ENCODE measurements at regions not wholly inside any gene's neighbourhood (a gene's known extent, or its start where the extent isn't known, plus 50 kb on each side); places are given as distances from the start of the nearest gene placed in this dataset.

GRCh38 chr3:4907643-4908432 lies 71.4 kb upstream of the BHLHE40 start:
- TF ChIP-seq, protein P1, sequence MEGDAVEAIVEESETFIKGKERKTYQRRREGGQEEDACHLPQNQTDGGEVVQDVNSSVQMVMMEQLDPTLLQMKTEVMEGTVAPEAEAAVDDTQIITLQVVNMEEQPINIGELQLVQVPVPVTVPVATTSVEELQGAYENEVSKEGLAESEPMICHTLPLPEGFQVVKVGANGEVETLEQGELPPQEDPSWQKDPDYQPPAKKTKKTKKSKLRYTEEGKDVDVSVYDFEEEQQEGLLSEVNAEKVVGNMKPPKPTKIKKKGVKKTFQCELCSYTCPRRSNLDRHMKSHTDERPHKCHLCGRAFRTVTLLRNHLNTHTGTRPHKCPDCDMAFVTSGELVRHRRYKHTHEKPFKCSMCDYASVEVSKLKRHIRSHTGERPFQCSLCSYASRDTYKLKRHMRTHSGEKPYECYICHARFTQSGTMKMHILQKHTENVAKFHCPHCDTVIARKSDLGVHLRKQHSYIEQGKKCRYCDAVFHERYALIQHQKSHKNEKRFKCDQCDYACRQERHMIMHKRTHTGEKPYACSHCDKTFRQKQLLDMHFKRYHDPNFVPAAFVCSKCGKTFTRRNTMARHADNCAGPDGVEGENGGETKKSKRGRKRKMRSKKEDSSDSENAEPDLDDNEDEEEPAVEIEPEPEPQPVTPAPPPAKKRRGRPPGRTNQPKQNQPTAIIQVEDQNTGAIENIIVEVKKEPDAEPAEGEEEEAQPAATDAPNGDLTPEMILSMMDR (IDR thresholded peaks at IDR 0.05), result no peak
- TF ChIP-seq CHD2 (IDR thresholded peaks at IDR 0.05; ENCODE audit: low read length, partially characterized antibody), result no peak
- TF ChIP-seq, protein P2, sequence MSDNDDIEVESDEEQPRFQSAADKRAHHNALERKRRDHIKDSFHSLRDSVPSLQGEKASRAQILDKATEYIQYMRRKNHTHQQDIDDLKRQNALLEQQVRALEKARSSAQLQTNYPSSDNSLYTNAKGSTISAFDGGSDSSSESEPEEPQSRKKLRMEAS (IDR thresholded peaks at IDR 0.05), result no peak
- no peak for TF ChIP-seq PHF8 (IDR thresholded peaks at IDR 0.05; ENCODE audit: borderline replicate concordance, low read depth)
- TF ChIP-seq EP300 (IDR thresholded peaks at IDR 0.05), result no peak
- no peak for TF ChIP-seq ESRRA (IDR thresholded peaks at IDR 0.05; ENCODE audit: borderline replicate concordance, low read length)
- TF ChIP-seq RFX5 (IDR thresholded peaks at IDR 0.05), result no peak
- TF ChIP-seq JUN (IDR thresholded peaks at IDR 0.05), result no peak
- TF ChIP-seq HOXB13 (CRISPR knock-in tag; IDR thresholded peaks at IDR 0.05; ENCODE audit: low read depth), result no peak
- TF ChIP-seq REST (IDR thresholded peaks at IDR 0.05), result no peak
- TF ChIP-seq ZNF302 (CRISPR knock-in tag; IDR thresholded peaks at IDR 0.05), result no peak
- TF ChIP-seq RCOR1 (IDR thresholded peaks at IDR 0.05; ENCODE audit: low read depth, low read length), result no peak
- TF ChIP-seq RAD21 (conservative IDR thresholded peaks at IDR 0.05 in 1 of 2, IDR thresholded peaks at IDR 0.05 in 1 of 2), result no peak

Measured in A549 (cell line).